ENCODE measurements at regions not wholly inside any gene's neighbourhood (a gene's known extent, or its start where the extent isn't known, plus 50 kb on each side); places are given as distances from the start of the nearest gene placed in this dataset.

DNA sequence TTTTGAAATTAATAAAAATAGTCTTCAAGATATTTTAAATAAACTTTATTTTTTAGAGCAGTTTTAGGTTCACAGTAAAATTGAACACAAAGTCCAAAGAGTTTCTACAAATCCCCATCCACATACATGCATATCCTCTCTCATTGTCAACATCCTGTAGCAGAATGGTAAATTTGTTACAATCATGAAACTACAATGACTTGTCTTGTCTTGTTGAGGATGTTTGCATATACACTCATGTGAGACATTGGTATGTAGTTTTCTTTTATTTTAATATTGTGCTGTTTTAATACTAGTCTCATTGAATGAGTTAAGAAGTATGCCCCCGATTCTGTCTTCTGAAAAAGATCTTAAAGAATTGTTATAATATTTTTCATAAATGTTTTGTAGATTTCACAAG is 447.0 kb upstream of the EDIL3 start (continued):
- TF ChIP-seq, protein P1, sequence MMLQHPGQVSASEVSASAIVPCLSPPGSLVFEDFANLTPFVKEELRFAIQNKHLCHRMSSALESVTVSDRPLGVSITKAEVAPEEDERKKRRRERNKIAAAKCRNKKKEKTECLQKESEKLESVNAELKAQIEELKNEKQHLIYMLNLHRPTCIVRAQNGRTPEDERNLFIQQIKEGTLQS (IDR thresholded peaks at IDR 0.05), result no peak
- TF ChIP-seq ZNF274 (IDR thresholded peaks at IDR 0.05; ENCODE audit: low read depth, low read length) (no peak), YY1 (IDR thresholded peaks at IDR 0.05; ENCODE audit: extremely low read depth, insufficient replicate concordance, low read depth, low read length) (no peak), EZH2phosphoT487 (IDR thresholded peaks at IDR 0.05; ENCODE audit: borderline replicate concordance) (no peak)
- TF ChIP-seq, protein P2, sequence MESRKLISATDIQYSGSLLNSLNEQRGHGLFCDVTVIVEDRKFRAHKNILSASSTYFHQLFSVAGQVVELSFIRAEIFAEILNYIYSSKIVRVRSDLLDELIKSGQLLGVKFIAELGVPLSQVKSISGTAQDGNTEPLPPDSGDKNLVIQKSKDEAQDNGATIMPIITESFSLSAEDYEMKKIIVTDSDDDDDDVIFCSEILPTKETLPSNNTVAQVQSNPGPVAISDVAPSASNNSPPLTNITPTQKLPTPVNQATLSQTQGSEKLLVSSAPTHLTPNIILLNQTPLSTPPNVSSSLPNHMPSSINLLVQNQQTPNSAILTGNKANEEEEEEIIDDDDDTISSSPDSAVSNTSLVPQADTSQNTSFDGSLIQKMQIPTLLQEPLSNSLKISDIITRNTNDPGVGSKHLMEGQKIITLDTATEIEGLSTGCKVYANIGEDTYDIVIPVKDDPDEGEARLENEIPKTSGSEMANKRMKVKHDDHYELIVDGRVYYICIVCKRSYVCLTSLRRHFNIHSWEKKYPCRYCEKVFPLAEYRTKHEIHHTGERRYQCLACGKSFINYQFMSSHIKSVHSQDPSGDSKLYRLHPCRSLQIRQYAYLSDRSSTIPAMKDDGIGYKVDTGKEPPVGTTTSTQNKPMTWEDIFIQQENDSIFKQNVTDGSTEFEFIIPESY (IDR thresholded peaks at IDR 0.05; ENCODE audit: extremely low read depth, insufficient replicate concordance, low read length), result no peak

GRCh38 chr5:84830265-84830664 is 445.6 kb upstream of the EDIL3 start:
- peaks cover 3% of the 10 kb centered on the region; the same call in 1 of the 2 replicates for H3K9me2 ChIP-seq (ENCODE audit: insufficient read depth)
- no peaks in the 10 kb centered on the region for H3K79me2 ChIP-seq (ENCODE audit: insufficient read depth, low read length)
- H3K4me1 ChIP-seq (ENCODE audit: control insufficient read depth in 1 of 2, insufficient read depth in 2 of 2, low read length in 2 of 2), result no peaks in the 10 kb centered on the region
- H2AFZ ChIP-seq (ENCODE audit: low read depth, low read length, poor library complexity, severe bottlenecking), result no peak overlapping the region
- H3K4me2 ChIP-seq (ENCODE audit: low read length), result no peak overlapping the region
- TF ChIP-seq TCF7L2 (IDR thresholded peaks at IDR 0.05; ENCODE audit: borderline replicate concordance, extremely low read depth, insufficient read depth, insufficient read length) (no peak), JUND (IDR thresholded peaks at IDR 0.05) (no peak), SIN3A (IDR thresholded peaks at IDR 0.05; ENCODE audit: low read depth) (no peak), SRF (IDR thresholded peaks at IDR 0.05; ENCODE audit: low read depth) (no peak)
- no TSS peak for BruUV-seq (replicated peaks)
- ChIA-PET RAD21 (ENCODE audit: low non-redundant PET in 1 of 2, low total read pairs in 2 of 2, uncharacterized antibody in 2 of 2, unreplicated experiment in 2 of 2) (no interaction called here), CTCF (no interaction called here), POLR2A (no interaction called here)
- H3K36me3 ChIP-seq (ENCODE audit: control insufficient read depth in 1 of 2, insufficient read depth in 2 of 2, low read length in 2 of 2), result no peaks in the 10 kb centered on the region
- H3K4me3 ChIP-seq (replicated peaks in 1 of 2; ENCODE audit: low read depth in 1 of 2, low read length in 2 of 2), result no peak overlapping the region
- no peak overlapping the region for H3K9ac ChIP-seq (ENCODE audit: low read length)
- intact Hi-C loops (cut with micrococcal nuclease), result no loop called here
- H3K27ac ChIP-seq (ENCODE audit: low read depth, low read length), result no peak overlapping the region
- H4K20me1 ChIP-seq (ENCODE audit: insufficient read depth), result no peaks in the 10 kb centered on the region
- DNase-seq (ENCODE audit: low read depth, low spot score), result no peak
- ATAC-seq, result no peak
- H3K9me3 ChIP-seq (ENCODE audit: control insufficient read depth in 1 of 2, insufficient read depth in 1 of 2, low read depth in 1 of 2, low read length in 2 of 2), result no peaks in the 10 kb centered on the region
- no peaks in the 10 kb centered on the region for H3K27me3 ChIP-seq (ENCODE audit: insufficient read depth, low read length)

Measured in HCT116 (cell line).